ENCODE measurements at regions not wholly inside any gene's neighbourhood (a gene's known extent, or its start where the extent isn't known, plus 50 kb on each side); places are given as distances from the start of the nearest gene placed in this dataset.

DNA sequence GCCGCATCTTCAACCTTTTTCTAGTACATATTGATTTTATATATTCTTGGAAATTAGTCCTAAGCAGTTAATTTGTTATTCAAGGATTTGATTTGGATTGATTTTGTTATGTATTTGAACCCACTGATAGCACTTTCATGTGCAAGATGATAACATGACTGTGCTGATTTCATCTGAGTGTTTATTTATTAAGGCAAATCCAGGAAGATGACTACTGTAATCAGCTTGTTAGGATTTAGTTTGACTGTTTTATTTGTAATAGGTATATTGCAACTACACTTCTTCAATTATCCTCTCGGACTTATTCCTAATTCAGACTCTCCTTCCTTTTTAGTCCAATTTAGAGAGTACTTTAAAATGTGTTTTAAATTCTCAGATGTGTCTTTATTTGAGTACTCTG is 75.1 kb upstream of the PRKG1 start:
- no peak for DNase-seq (ENCODE audit: low read depth, low spot score)
- Histone ChIP-seq H3K9me3 (ENCODE audit: insufficient read depth, low read length) (no peaks in the 10 kb centered on the region), H3K4me1 (ENCODE audit: insufficient read depth, insufficient read length) (no peaks in the 10 kb centered on the region), H3K36me3 (ENCODE audit: insufficient read depth, insufficient read length, low read length) (no peaks in the 10 kb centered on the region), H3K9ac (ENCODE audit: insufficient read length, low read depth) (no peak overlapping the region), H3K4me3 (ENCODE audit: insufficient read length, low read depth) (no peak overlapping the region), H3K27me3 (ENCODE audit: insufficient read depth, insufficient read length) (no peaks in the 10 kb centered on the region)
- no peak for TF ChIP-seq SUZ12 (IDR thresholded peaks at IDR 0.05; ENCODE audit: extremely low read depth, insufficient read depth, insufficient read length)
- TF ChIP-seq ZNF274 (IDR thresholded peaks at IDR 0.05; ENCODE audit: low read depth, low read length), result no peak
- no peak for TF ChIP-seq YY1 (IDR thresholded peaks at IDR 0.05; ENCODE audit: insufficient read depth, insufficient read length)

DNA sequence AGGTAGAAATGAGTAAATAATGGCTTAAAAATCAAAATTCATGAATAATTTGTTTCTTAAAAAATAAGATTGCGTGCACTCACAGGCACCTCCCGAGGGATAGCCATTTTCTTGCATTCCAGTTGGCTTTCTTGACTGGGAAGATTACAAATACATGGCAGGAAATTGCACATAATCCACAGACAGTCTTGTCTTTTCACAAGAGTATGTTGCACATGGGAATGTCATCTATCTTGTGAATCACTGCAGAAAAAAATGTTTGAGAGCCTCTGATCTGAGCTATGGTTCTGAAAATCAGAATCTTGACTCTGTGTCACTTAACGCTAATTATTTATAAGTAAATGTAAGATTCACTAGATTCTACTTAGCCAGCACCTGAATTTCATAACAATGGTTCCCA is 74.1 kb upstream of the PRKG1 start:
- Histone ChIP-seq H3K9me3 (ENCODE audit: insufficient read depth, low read length) (no peaks in the 10 kb centered on the region), H3K4me1 (ENCODE audit: insufficient read depth, insufficient read length) (no peaks in the 10 kb centered on the region), H3K4me3 (ENCODE audit: insufficient read length, low read depth) (no peak overlapping the region), H3K36me3 (ENCODE audit: insufficient read depth, insufficient read length, low read length) (no peaks in the 10 kb centered on the region), H3K9ac (ENCODE audit: insufficient read length, low read depth) (no peak overlapping the region), H3K27me3 (ENCODE audit: insufficient read depth, insufficient read length) (no peaks in the 10 kb centered on the region)
- TF ChIP-seq SUZ12 (IDR thresholded peaks at IDR 0.05; ENCODE audit: extremely low read depth, insufficient read depth, insufficient read length) (no peak), ZNF274 (IDR thresholded peaks at IDR 0.05; ENCODE audit: low read depth, low read length) (no peak), YY1 (IDR thresholded peaks at IDR 0.05; ENCODE audit: insufficient read depth, insufficient read length) (no peak)
- no peak for DNase-seq (ENCODE audit: low read depth, low spot score)

DNA sequence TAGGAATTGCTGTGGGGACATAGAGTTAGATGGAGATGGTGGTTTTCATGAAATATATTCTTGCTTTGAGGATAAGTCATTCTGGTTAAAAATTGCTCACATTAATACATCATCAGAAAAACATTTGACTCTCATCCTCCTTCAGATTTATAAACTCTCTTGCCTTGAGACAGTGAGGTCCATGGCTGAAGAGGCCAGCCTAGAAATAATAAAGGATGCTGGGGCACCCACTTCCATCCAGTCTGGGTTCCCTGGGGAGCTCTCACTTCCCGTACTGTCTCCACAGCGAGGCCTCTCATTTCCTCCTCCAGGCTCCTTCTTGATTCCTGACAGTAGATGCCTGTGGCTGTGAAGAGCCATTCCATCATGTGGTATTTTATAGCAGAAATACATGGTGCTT is 73.3 kb upstream of the PRKG1 start:
- H3K9ac ChIP-seq (ENCODE audit: insufficient read length, low read depth), result no peak overlapping the region
- no peaks in the 10 kb centered on the region for H3K27me3 ChIP-seq (ENCODE audit: insufficient read depth, insufficient read length)
- no peaks in the 10 kb centered on the region for H3K4me1 ChIP-seq (ENCODE audit: insufficient read depth, insufficient read length)
- H3K4me3 ChIP-seq (ENCODE audit: insufficient read length, low read depth), result no peak overlapping the region
- DNase-seq (ENCODE audit: low read depth, low spot score), result no peak
- H3K9me3 ChIP-seq (ENCODE audit: insufficient read depth, low read length), result no peaks in the 10 kb centered on the region
- TF ChIP-seq YY1 (IDR thresholded peaks at IDR 0.05; ENCODE audit: insufficient read depth, insufficient read length) (no peak), SUZ12 (IDR thresholded peaks at IDR 0.05; ENCODE audit: extremely low read depth, insufficient read depth, insufficient read length) (no peak), ZNF274 (IDR thresholded peaks at IDR 0.05; ENCODE audit: low read depth, low read length) (no peak)
- H3K36me3 ChIP-seq (ENCODE audit: insufficient read depth, insufficient read length, low read length), result no peaks in the 10 kb centered on the region

DNA sequence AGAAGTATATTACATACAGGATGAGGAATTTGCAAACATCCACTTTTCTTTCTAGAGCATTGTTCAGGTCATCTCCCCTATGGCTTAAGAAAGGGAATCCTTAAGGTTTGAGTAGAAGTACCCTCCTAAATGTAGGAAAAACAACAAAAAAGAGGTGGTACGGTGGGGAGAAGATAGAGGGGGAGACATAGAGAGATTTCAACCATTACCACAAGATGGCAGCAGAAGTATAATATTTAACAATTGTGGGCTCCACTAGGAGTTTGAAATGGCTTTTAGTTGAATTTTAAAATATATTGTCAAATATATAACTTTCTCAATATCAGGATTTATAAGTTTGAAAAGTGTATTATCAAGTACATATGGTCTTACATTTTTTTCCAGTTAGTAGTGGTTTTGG is 72.7 kb upstream of the PRKG1 start:
- no peak for DNase-seq (ENCODE audit: low read depth, low spot score)
- no peaks in the 10 kb centered on the region for H3K4me1 ChIP-seq (ENCODE audit: insufficient read depth, insufficient read length)
- TF ChIP-seq ZNF274 (IDR thresholded peaks at IDR 0.05; ENCODE audit: low read depth, low read length) (no peak), YY1 (IDR thresholded peaks at IDR 0.05; ENCODE audit: insufficient read depth, insufficient read length) (no peak), SUZ12 (IDR thresholded peaks at IDR 0.05; ENCODE audit: extremely low read depth, insufficient read depth, insufficient read length) (no peak)
- H3K4me3 ChIP-seq (ENCODE audit: insufficient read length, low read depth), result no peak overlapping the region
- H3K9me3 ChIP-seq (ENCODE audit: insufficient read depth, low read length), result no peaks in the 10 kb centered on the region
- no peaks in the 10 kb centered on the region for H3K36me3 ChIP-seq (ENCODE audit: insufficient read depth, insufficient read length, low read length)
- no peaks in the 10 kb centered on the region for H3K27me3 ChIP-seq (ENCODE audit: insufficient read depth, insufficient read length)
- H3K9ac ChIP-seq (ENCODE audit: insufficient read length, low read depth), result no peak overlapping the region

DNA sequence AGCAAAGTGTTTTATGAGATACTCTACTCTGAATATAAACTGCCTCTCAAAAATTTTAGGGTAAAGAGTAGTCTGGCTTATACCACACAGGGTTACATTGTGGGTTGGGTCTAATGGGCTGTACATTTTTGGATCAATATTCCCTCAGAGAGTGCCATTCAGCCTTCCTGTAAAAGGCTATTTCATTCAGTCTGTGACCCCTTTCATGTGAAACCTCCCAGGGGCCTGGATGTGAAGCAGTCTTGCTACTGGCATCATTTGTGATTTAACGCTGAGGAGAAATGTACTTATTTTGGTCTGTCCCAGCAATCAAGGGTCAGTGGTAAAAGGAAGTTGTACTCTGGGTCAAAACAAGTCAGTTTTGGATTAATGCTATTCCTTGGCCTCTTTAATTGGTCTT is 71.8 kb upstream of the PRKG1 start:
- Histone ChIP-seq H3K27me3 (ENCODE audit: insufficient read depth, insufficient read length) (no peaks in the 10 kb centered on the region), H3K4me3 (ENCODE audit: insufficient read length, low read depth) (no peak overlapping the region), H3K4me1 (ENCODE audit: insufficient read depth, insufficient read length) (no peaks in the 10 kb centered on the region), H3K9me3 (ENCODE audit: insufficient read depth, low read length) (no peaks in the 10 kb centered on the region), H3K9ac (ENCODE audit: insufficient read length, low read depth) (no peak overlapping the region), H3K36me3 (ENCODE audit: insufficient read depth, insufficient read length, low read length) (no peaks in the 10 kb centered on the region)
- DNase-seq (ENCODE audit: low read depth, low spot score), result no peak
- TF ChIP-seq YY1 (IDR thresholded peaks at IDR 0.05; ENCODE audit: insufficient read depth, insufficient read length) (no peak), ZNF274 (IDR thresholded peaks at IDR 0.05; ENCODE audit: low read depth, low read length) (no peak), SUZ12 (IDR thresholded peaks at IDR 0.05; ENCODE audit: extremely low read depth, insufficient read depth, insufficient read length) (no peak)

DNA sequence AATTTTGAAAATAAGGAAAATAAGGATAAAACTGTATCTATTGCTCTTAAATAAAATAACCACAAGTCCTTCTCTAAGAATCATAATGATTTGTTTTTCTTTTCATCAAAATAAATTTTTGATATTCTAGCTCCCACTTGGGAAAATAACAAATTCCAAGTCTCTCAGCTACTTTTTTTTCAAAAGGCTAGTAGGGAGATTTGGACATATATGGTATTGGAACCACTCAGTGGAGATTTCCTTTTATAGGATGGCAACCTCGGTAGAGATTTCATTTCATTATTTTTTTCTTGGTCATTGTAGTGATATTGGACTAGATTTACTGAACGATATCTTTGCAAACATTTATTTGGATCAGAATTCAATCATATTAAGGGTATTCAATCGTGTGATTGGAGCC is 69.5 kb upstream of the PRKG1 start:
- Histone ChIP-seq H3K9me3 (ENCODE audit: insufficient read depth, low read length) (no peaks in the 10 kb centered on the region), H3K4me3 (ENCODE audit: insufficient read length, low read depth) (no peak overlapping the region), H3K27me3 (ENCODE audit: insufficient read depth, insufficient read length) (no peaks in the 10 kb centered on the region), H3K36me3 (ENCODE audit: insufficient read depth, insufficient read length, low read length) (no peaks in the 10 kb centered on the region), H3K9ac (ENCODE audit: insufficient read length, low read depth) (no peak overlapping the region), H3K4me1 (ENCODE audit: insufficient read depth, insufficient read length) (no peaks in the 10 kb centered on the region)
- DNase-seq (ENCODE audit: low read depth, low spot score), result no peak
- TF ChIP-seq SUZ12 (IDR thresholded peaks at IDR 0.05; ENCODE audit: extremely low read depth, insufficient read depth, insufficient read length), result no peak
- TF ChIP-seq YY1 (IDR thresholded peaks at IDR 0.05; ENCODE audit: insufficient read depth, insufficient read length), result no peak
- no peak for TF ChIP-seq ZNF274 (IDR thresholded peaks at IDR 0.05; ENCODE audit: low read depth, low read length)

DNA sequence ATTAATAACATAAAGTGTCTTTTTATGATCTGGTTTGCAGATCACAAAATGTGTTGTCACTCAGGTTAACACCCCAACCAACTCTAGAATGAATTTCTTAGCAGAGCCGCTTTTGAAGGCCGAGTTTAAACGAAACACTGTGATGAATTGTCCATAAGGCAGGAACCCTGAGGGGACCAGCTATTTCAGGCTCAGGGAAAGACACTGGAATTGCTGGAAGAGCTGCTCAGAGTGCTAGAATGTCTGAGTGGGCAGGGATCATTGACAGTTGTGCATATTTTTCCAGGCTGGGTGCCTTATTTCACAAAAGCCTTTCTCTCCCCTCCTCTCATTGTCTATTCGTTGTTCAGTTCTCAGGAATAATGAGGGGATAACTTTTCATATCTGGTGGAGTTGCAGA is 68.7 kb upstream of the PRKG1 start:
- no peaks in the 10 kb centered on the region for H3K9me3 ChIP-seq (ENCODE audit: insufficient read depth, low read length)
- TF ChIP-seq YY1 (IDR thresholded peaks at IDR 0.05; ENCODE audit: insufficient read depth, insufficient read length) (no peak), SUZ12 (IDR thresholded peaks at IDR 0.05; ENCODE audit: extremely low read depth, insufficient read depth, insufficient read length) (no peak), ZNF274 (IDR thresholded peaks at IDR 0.05; ENCODE audit: low read depth, low read length) (no peak)

DNA sequence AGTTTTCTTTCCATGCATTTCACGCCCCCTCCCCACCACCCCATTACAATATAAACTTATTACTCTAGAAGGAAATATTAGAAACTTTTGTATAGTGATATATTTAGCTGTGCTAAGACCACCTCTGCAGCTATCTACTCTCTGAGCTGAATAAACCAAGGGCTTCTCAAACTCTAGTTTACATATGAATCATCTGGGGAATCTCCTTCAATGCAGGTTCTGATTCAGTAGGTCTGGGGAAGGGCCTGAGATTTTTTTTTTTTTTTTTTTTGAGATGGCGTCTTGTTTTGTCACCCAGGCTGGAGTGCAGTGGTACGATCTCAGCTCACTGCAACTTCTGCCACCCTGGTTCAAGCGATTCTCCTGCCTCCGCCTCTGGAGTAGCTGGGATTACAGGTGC is 67.6 kb upstream of the PRKG1 start:
- no peaks in the 10 kb centered on the region for H3K36me3 ChIP-seq (ENCODE audit: insufficient read depth, insufficient read length, low read length)
- no peak overlapping the region for H3K4me3 ChIP-seq (ENCODE audit: insufficient read length, low read depth)
- TF ChIP-seq YY1 (IDR thresholded peaks at IDR 0.05; ENCODE audit: insufficient read depth, insufficient read length) (no peak), ZNF274 (IDR thresholded peaks at IDR 0.05; ENCODE audit: low read depth, low read length) (no peak), SUZ12 (IDR thresholded peaks at IDR 0.05; ENCODE audit: extremely low read depth, insufficient read depth, insufficient read length) (no peak)
- no peaks in the 10 kb centered on the region for H3K4me1 ChIP-seq (ENCODE audit: insufficient read depth, insufficient read length)
- DNase-seq (ENCODE audit: low read depth, low spot score), result no peak
- H3K9ac ChIP-seq (ENCODE audit: insufficient read length, low read depth), result no peak overlapping the region
- H3K27me3 ChIP-seq (ENCODE audit: insufficient read depth, insufficient read length), result no peaks in the 10 kb centered on the region
- H3K9me3 ChIP-seq (ENCODE audit: insufficient read depth, low read length), result no peaks in the 10 kb centered on the region

More for the DNA sequence above, 68.7 kb upstream of the PRKG1 start:
- Histone ChIP-seq H3K27me3 (ENCODE audit: insufficient read depth, insufficient read length) (no peaks in the 10 kb centered on the region), H3K4me1 (ENCODE audit: insufficient read depth, insufficient read length) (no peaks in the 10 kb centered on the region), H3K9ac (ENCODE audit: insufficient read length, low read depth) (no peak overlapping the region), H3K4me3 (ENCODE audit: insufficient read length, low read depth) (no peak overlapping the region), H3K36me3 (ENCODE audit: insufficient read depth, insufficient read length, low read length) (no peaks in the 10 kb centered on the region)
- no peak for DNase-seq (ENCODE audit: low read depth, low spot score)

All from NT2/D1 (cell line).